ENCODE measurements at regions not wholly inside any gene's neighbourhood (a gene's known extent, or its start where the extent isn't known, plus 50 kb on each side); places are given as distances from the start of the nearest gene placed in this dataset.
A peak's percentile ranks its signal among the peaks of the same experiment; 100 is the strongest.

DNA sequence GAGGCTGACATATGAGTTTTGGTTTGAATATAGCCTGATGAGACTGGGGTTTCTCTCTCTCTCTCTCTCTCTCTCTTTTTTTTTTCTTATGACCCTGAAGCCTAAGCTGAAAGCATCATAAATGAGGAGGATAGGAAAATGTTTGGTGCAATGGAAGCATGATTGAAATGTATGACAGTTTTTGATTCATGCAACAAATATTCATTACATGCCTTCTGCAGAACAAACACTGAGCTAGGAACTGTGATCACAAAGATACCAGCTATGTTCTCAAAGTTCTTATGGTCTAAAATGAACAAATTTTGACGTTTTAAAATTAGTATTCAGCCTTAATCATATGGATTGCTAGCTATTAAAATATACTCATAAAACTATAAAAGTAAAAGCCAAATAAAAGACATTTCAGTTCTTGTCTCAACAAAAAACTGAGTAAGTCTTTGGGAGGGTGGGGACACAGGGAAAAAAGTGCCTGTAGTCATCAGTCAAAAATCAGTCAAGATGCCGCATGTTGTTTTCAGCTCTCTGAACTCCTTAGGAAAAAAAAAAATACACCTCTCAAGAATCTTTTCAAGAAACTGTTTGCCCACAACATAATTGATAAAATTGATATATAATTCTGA lies 57.2 kb downstream of the NKX6-1 start:
- no peak for DNase-seq (ENCODE audit: low read depth in 4 of 4, low spot score in 2 of 4)

- no peak for DNase-seq (ENCODE audit: low read depth in 4 of 4, low spot score in 2 of 4)
These were observed 59.1 kb downstream of the NKX6-1 start for GRCh38 chr4:84439996-84440395.

DNA sequence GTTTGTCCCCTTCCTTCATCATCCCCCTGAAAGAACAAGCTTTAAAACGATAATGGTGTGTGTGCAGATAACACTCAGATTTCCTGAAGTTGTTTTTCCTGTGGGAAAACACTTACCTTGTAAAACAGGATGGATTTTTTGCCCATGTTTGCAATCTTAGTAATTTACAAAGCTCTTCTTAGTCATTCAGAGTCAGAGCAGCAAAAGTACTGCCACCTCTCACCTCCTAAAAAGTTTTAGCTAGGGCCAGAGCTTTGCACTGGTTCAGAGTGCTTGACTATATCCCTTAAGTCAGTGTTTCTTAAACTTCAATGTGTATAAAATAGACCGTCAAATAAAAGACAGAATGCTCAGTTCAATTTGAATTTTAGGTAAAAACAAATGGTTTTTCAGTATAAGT lies 62.3 kb downstream of the NKX6-1 start:
- DNase-seq (ENCODE audit: low read depth in 4 of 4, low spot score in 2 of 4), result no peak

DNA sequence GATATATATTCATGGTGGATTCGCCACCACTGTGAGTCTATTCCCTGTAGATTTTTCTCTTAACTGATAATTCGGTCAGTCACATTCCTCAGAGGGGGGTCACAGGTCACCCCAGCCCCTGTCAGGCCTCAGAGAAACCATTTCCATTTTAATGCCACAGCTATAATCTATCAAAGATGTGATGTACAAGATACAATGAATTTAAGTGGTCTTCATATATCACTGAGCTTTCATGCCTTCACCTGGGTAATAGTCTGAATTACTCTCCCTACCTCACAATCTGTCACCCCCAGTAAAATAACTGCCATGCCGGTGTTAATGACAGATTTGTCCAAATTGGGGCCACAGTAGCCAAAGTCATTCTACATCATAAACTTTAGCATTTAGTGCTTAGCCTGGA lies 64.7 kb downstream of the NKX6-1 start:
- DNase-seq (ENCODE audit: low read depth in 4 of 4, low spot score in 2 of 4), result no peak

DNA sequence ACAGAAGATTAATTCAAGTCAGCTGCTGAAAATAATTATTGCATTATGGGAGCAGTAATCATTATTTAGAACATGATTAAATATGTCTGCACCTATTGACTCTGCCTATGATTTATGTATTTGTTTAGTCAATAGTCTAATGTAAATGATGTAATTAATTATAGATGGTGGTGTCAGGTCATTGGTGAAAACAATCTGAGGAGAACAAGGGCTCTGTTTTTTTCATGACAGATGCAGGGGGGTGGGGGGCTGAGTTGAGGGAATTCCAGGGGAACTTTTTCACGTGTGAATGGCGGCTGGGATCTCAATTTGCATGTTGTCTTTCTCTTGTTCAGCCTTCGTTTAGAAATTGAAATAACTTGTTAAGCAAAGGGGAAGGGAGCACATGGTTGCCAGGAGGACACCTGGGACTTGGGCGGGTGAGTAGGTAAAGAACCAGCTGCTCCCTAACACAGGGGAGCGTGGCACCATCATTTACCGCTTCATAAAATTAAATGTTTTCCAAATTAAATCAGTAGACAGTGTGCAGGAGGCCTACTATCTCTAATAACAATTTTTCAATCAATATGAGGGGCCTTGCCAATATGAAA lies 65.4 kb downstream of the NKX6-1 start:
- DNase-seq (ENCODE audit: low read depth in 4 of 4, low spot score in 2 of 4), result no peak

DNA sequence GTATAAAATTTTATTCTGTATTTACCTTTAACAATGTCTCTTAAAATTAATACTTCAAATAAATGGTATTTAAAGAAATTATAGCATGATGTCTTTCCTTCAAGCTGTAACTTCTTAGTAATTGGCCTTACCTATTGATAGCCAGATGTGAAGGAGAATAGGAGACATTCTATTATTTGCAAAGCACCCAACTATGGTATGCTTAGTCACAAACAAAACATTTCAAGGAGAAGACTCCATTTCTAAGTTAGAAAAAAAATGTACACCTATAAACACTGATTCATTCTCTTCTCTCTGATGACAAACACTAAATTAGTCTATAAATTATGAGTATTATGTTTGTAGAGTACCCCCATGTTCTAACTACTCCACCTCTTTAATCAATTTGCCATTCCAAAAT lies 66.4 kb downstream of the NKX6-1 start:
- DNase-seq (ENCODE audit: low read depth in 4 of 4, low spot score in 2 of 4), result no peak

GRCh38 chr4:84420608-84421007 lies 78.5 kb downstream of the NKX6-1 start:
- DNase-seq (ENCODE audit: low read depth in 4 of 4, low spot score in 2 of 4), result no peak

GRCh38 chr4:84419201-84419600 lies 79.9 kb downstream of the NKX6-1 start:
- DNase-seq (ENCODE audit: low read depth in 4 of 4, low spot score in 2 of 4), result peak in 1 of 4 donors; percentile 24

- peak in 1 of 4 donors; percentile 16 for DNase-seq (ENCODE audit: low read depth in 4 of 4, low spot score in 2 of 4)
These were observed 80.9 kb downstream of the NKX6-1 start for GRCh38 chr4:84417997-84418709.

GRCh38 chr4:84413976-84414375 lies 85.1 kb downstream of the NKX6-1 start:
- DNase-seq (ENCODE audit: low read depth in 4 of 4, low spot score in 2 of 4), result no peak

GRCh38 chr4:84413480-84413879 lies 85.6 kb downstream of the NKX6-1 start:
- no peak for DNase-seq (ENCODE audit: low read depth in 4 of 4, low spot score in 2 of 4)

DNA sequence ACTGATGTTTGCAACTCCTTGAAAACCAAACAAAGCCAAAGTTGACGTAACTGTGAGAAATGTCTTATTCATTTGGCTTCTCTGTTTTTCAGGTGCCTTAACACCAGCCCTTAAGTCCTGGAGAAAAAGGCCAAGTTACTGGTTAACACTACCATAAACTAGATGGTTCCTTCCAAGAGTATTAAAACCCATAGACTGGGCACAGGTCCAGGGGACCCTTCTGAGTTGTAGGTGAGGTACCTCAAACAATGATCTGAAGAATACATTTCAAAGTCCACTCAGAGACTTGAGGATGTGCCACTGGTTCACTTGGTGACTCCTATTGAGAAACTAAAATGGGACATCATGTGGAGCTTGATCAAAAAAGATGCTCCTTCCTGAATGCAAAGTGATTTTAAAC lies 87.0 kb downstream of the NKX6-1 start:
- DNase-seq (ENCODE audit: low read depth in 4 of 4, low spot score in 2 of 4), result no peak

GRCh38 chr4:84407554-84408407 lies 91.3 kb downstream of the NKX6-1 start:
- DNase-seq (ENCODE audit: low read depth in 4 of 4, low spot score in 2 of 4), result no peak

DNA sequence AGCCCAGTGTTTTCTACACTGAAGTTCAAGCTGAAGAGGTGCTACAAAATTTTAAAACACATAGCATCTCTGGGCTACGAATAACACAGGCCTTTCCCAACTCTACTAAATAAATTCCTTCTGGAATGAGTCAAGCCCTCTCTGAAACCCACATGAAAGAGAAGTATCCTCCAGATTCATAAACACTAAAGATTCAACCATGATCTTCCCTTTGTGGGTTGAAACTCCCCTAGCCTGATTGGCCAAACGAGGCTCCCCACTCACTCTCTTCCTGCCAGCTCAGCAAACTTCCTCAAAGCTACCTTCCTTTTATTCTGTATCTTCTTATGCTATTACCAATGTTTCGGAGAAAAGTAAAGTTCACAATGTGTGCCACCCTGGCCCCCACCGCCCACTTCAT lies 95.4 kb downstream of the NKX6-1 start:
- DNase-seq (ENCODE audit: low read depth in 4 of 4, low spot score in 2 of 4), result no peak

- no peak for DNase-seq (ENCODE audit: low read depth in 4 of 4, low spot score in 2 of 4)
These were observed 97.3 kb downstream of the NKX6-1 start for GRCh38 chr4:84401701-84402306.

GRCh38 chr4:84394386-84394785 lies 104.7 kb downstream of the NKX6-1 start:
- no peak for DNase-seq (ENCODE audit: low read depth in 4 of 4, low spot score in 2 of 4)

DNA sequence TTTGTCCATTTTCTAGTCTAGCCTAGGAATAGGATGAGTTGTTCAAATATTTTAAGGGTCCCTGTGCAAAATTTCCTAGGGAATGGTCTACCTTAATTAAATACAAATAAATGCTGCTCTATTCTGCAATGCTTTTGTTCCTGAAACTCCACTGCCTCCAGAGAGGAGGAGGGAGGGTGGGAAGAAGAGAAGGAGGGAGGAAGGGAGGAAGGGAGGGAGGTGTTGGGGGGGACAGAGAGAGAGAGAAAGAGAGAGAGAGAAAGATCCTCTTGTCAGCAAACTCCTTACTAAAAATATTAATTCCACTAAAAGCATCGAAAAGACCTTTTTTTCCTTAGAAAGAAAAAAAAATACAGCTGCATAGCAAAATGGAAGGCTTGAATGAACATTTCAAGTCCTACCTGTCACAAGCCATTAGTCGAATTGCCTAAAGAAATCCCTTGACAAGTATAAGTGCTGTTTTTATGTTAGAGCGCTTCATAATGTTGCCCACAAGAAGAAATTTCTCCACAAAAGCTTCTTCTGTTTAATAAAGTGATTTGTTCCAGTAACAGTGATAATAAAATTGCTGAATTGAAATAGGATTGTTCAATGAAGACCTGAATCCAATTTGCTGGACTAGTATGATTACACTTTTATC lies 106.0 kb downstream of the NKX6-1 start:
- DNase-seq (ENCODE audit: low read depth in 4 of 4, low spot score in 2 of 4), result no peak

- DNase-seq (ENCODE audit: low read depth in 4 of 4, low spot score in 2 of 4), result no peak
These were observed 109.7 kb downstream of the NKX6-1 start for GRCh38 chr4:84389406-84389805.

DNA sequence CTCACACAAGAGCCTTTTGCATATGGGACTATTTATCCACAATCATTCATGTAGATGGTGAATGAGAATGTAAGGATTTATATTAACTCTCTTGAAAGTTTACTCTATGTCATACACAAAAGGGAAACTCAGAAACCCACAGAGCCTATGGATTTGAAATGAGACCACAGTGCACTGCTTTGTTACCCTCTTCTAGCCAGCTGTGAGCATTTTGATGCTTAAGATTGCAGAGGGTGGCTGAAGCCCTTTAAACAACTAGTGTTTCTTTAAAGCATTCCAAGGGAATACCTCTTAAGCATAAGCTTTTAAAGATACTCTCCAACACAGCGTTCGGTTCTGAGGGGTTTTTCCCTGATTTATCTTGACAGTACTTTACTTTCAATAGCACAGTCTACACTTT lies 113.9 kb downstream of the NKX6-1 start:
- no peak for DNase-seq (ENCODE audit: low read depth in 4 of 4, low spot score in 2 of 4)

GRCh38 chr4:84384801-84385200 lies 114.3 kb downstream of the NKX6-1 start:
- DNase-seq (ENCODE audit: low read depth in 4 of 4, low spot score in 2 of 4), result no peak
